GM23338 (cell line): ENCODE measurements at regions not wholly inside any gene's neighbourhood (a gene's known extent, or its start where the extent isn't known, plus 50 kb on each side); places are given as distances from the start of the nearest gene placed in this dataset.

ENCODE experiments used
- ATAC-seq: fragments of 200-7000 bp; cut with Tn5 transposase; 3 replicates; pipeline ENCODE4 v1.9.1; 2020
- DNase-seq: peaks from one replicate; pipeline ENCODE4 v3.0.0-alpha.2; 2015; ENCODE audit warnings: low spot score
- H2AFZ ChIP-seq: fragments of 200-600 bp; sonication (generic); 2 replicates; pipeline ENCODE4 v1.8.0; 2016; ENCODE audit warnings: antibody characterized with exemption, mild to moderate bottlenecking, moderate library complexity
- H3F3A ChIP-seq: fragments of 200-600 bp; sonication (generic); replicated peaks from 2 replicates; pipeline ENCODE4 v1.8.0; 2017; ENCODE audit warnings: antibody characterized with exemption, mixed run types, low read depth
- H3K27ac ChIP-seq: fragments of 200-600 bp; sonication (generic); 2 replicates; pipeline ENCODE4 v1.6.1; 2016; ENCODE audit warnings: low read depth
- H3K27me3 ChIP-seq: fragments of 200-600 bp; sonication (generic); 2 replicates; pipeline ENCODE4 v1.8.0; 2016; ENCODE audit warnings: mild to moderate bottlenecking, mixed run types, moderate library complexity; ENCODE audit not compliant: insufficient read depth
- H3K36me3 ChIP-seq: fragments of 200-600 bp; sonication (generic); 2 replicates; pipeline ENCODE4 v1.8.0; 2016; ENCODE audit warnings: mild to moderate bottlenecking; ENCODE audit not compliant: insufficient read depth
- H3K4me1 ChIP-seq: fragments of 200-600 bp; sonication (generic); 2 replicates; pipeline ENCODE4 v1.8.0; 2016; ENCODE audit warnings: mild to moderate bottlenecking, moderate library complexity; ENCODE audit not compliant: insufficient read depth
- H3K4me2 ChIP-seq: fragments of 200-600 bp; sonication (generic); 2 replicates; pipeline ENCODE4 v1.7.1; 2017; ENCODE audit warnings: mixed run types
- H3K4me3 ChIP-seq: fragments of 200-600 bp; sonication (generic); 2 replicates; pipeline ENCODE4 v1.6.1; 2016; ENCODE audit warnings: mixed run types
- H3K79me2 ChIP-seq: fragments of 200-600 bp; sonication (generic); replicated peaks from 2 replicates; pipeline ENCODE4 v1.8.0; 2017; ENCODE audit warnings: mild to moderate bottlenecking; ENCODE audit not compliant: insufficient read depth
- H3K9me2 ChIP-seq: fragments of 200-600 bp; sonication (generic); 2 replicates; pipeline ENCODE4 v1.8.0; 2017; ENCODE audit not compliant: insufficient read depth
- H4K20me1 ChIP-seq: fragments of 200-600 bp; sonication (generic); replicated peaks from 2 replicates; pipeline ENCODE4 v1.8.0; 2017; ENCODE audit warnings: mild to moderate bottlenecking; ENCODE audit not compliant: insufficient read depth
- H3K27ac Mint-ChIP-seq: 2 replicates; pipeline ENCODE4 v1.8.0; 2020; ENCODE audit warnings: inconsistent platforms, mild to moderate bottlenecking, moderate library complexity, mixed read lengths
- H3K27me3 Mint-ChIP-seq: 3 replicates; pipeline ENCODE4 v1.8.0; 2022; ENCODE audit warnings: low read depth, mild to moderate bottlenecking, moderate library complexity, mixed read lengths, inconsistent platforms; ENCODE audit not compliant: insufficient read depth, poor library complexity
- H3K36me3 Mint-ChIP-seq: 3 replicates; pipeline ENCODE4 v1.8.0; 2021; ENCODE audit warnings: low read depth, mild to moderate bottlenecking, inconsistent platforms, moderate library complexity, mixed read lengths
- H3K4me1 Mint-ChIP-seq: 3 replicates; pipeline ENCODE4 v1.8.0; 2020; ENCODE audit warnings: mild to moderate bottlenecking, inconsistent platforms, mixed read lengths
- H3K4me3 Mint-ChIP-seq: 3 replicates; pipeline ENCODE4 v1.8.0; 2021; ENCODE audit warnings: moderate library complexity, mild to moderate bottlenecking, inconsistent platforms, mixed read lengths
- H3K9me3 Mint-ChIP-seq: 3 replicates; pipeline ENCODE4 v1.8.0; 2020; ENCODE audit warnings: moderate library complexity, mild to moderate bottlenecking, inconsistent platforms, mixed read lengths
- CREB1 ChIP-seq: fragments of 250-450 bp; sonication (Bioruptor Pico); IDR thresholded peaks from 2 replicates; pipeline ENCODE4 v1.5.0; 2020; ENCODE audit warnings: low read depth, mild to moderate bottlenecking, moderate library complexity
- EZH2 ChIP-seq: fragments of 200-600 bp; sonication (generic); IDR thresholded peaks from one replicate; pipeline ENCODE4 v1.8.0; 2017; ENCODE audit warnings: antibody characterized with exemption, mild to moderate bottlenecking, low read depth; ENCODE audit not compliant: unreplicated experiment
- EZH2phosphoT487 ChIP-seq: fragments of 200-600 bp; sonication (generic); IDR thresholded peaks from one replicate; pipeline ENCODE4 v1.8.1; 2018; ENCODE audit warnings: antibody characterized with exemption; ENCODE audit not compliant: unreplicated experiment
- JUNB ChIP-seq: IDR thresholded peaks from one replicate; pipeline ENCODE4 v1.6.1; 2016; ENCODE audit warnings: antibody characterized with exemption; ENCODE audit not compliant: unreplicated experiment
- NANOG ChIP-seq: IDR thresholded peaks from 2 replicates; pipeline ENCODE4 v1.6.1; 2016; ENCODE audit warnings: antibody characterized with exemption, borderline replicate concordance
- POLR2AphosphoS5 ChIP-seq: IDR thresholded peaks from 2 replicates; pipeline ENCODE4 v1.6.1; 2016; ENCODE audit warnings: antibody characterized with exemption, low read depth
- STAT1 ChIP-seq: IDR thresholded peaks from one replicate; pipeline ENCODE4 v1.6.1; 2016; ENCODE audit warnings: antibody characterized with exemption; ENCODE audit not compliant: unreplicated experiment
- ZNF114 ChIP-seq: fragments of 250-450 bp; sonication (Bioruptor Pico); IDR thresholded peaks from 2 replicates; pipeline ENCODE4 v1.5.0; 2020; ENCODE audit warnings: mild to moderate bottlenecking, moderate library complexity
- ZNF331 ChIP-seq: fragments of 250-450 bp; sonication (Bioruptor Pico); IDR thresholded peaks from 2 replicates; pipeline ENCODE4 v1.5.0; 2020; ENCODE audit warnings: low read depth, mild to moderate bottlenecking, moderate library complexity
- TF ChIP-seq, protein P1 (sequence below), 2 experiments: fragments of 200-600 bp in 1 of 2; sonication (generic) in 1 of 2; conservative IDR thresholded peaks; 2 replicates each; pipeline versions ENCODE4 v1.5.1 to v1.6.1; 2016 to 2017; ENCODE audit warnings: antibody characterized with exemption in 2 of 2, low read depth in 2 of 2, mild to moderate bottlenecking in 2 of 2, moderate library complexity in 1 of 2
- TF ChIP-seq, protein P2 (sequence below): IDR thresholded peaks from 2 replicates; pipeline ENCODE4 v1.6.1; 2016; ENCODE audit warnings: antibody characterized with exemption
- TF ChIP-seq, protein P3 (sequence below): fragments of 250-450 bp; sonication (Bioruptor Pico); IDR thresholded peaks from 2 replicates; pipeline ENCODE4 v1.5.0; 2020; ENCODE audit warnings: mild to moderate bottlenecking, moderate library complexity
- TF ChIP-seq, protein P4 (sequence below): IDR thresholded peaks from one replicate; pipeline ENCODE4 v1.6.1; 2018; ENCODE audit warnings: antibody characterized with exemption; ENCODE audit not compliant: unreplicated experiment

DNA sequence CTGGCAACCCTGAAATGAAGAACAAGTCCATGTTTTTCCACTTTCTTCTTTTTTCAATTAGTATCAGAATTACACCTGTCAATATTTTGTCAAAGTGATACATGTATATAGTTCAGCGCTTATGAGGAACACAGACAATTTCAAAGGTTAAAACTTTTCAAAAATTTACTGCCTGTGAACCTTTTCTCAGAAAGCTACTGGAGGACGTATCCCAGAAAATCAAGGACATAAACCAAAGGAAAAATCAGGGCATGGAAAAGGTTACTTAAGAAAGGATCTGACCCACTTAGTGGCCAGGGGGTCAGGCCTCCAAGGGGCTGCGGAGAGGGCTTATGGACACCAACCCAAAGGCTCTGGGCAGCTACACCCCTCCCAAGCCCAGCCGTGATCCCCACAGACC lies 81.1 kb upstream of the ACTRT2 start:
- DNase-seq (no peak), ATAC-seq (no peak)
- TF ChIP-seq, protein P1, sequence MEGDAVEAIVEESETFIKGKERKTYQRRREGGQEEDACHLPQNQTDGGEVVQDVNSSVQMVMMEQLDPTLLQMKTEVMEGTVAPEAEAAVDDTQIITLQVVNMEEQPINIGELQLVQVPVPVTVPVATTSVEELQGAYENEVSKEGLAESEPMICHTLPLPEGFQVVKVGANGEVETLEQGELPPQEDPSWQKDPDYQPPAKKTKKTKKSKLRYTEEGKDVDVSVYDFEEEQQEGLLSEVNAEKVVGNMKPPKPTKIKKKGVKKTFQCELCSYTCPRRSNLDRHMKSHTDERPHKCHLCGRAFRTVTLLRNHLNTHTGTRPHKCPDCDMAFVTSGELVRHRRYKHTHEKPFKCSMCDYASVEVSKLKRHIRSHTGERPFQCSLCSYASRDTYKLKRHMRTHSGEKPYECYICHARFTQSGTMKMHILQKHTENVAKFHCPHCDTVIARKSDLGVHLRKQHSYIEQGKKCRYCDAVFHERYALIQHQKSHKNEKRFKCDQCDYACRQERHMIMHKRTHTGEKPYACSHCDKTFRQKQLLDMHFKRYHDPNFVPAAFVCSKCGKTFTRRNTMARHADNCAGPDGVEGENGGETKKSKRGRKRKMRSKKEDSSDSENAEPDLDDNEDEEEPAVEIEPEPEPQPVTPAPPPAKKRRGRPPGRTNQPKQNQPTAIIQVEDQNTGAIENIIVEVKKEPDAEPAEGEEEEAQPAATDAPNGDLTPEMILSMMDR (conservative IDR thresholded peaks at IDR 0.05; ENCODE audit: low read depth in 2 of 2) = no peak
- TF ChIP-seq STAT1 = no peak
- TF ChIP-seq ZNF114 (CRISPR knock-in tag) = no peak
- no peak for TF ChIP-seq NANOG
- TF ChIP-seq POLR2AphosphoS5 = no peak
- TF ChIP-seq ZNF331 (CRISPR knock-in tag) = no peak
- TF ChIP-seq, protein P2, sequence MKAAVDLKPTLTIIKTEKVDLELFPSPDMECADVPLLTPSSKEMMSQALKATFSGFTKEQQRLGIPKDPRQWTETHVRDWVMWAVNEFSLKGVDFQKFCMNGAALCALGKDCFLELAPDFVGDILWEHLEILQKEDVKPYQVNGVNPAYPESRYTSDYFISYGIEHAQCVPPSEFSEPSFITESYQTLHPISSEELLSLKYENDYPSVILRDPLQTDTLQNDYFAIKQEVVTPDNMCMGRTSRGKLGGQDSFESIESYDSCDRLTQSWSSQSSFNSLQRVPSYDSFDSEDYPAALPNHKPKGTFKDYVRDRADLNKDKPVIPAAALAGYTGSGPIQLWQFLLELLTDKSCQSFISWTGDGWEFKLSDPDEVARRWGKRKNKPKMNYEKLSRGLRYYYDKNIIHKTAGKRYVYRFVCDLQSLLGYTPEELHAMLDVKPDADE = no peak
- TF ChIP-seq, protein P3, sequence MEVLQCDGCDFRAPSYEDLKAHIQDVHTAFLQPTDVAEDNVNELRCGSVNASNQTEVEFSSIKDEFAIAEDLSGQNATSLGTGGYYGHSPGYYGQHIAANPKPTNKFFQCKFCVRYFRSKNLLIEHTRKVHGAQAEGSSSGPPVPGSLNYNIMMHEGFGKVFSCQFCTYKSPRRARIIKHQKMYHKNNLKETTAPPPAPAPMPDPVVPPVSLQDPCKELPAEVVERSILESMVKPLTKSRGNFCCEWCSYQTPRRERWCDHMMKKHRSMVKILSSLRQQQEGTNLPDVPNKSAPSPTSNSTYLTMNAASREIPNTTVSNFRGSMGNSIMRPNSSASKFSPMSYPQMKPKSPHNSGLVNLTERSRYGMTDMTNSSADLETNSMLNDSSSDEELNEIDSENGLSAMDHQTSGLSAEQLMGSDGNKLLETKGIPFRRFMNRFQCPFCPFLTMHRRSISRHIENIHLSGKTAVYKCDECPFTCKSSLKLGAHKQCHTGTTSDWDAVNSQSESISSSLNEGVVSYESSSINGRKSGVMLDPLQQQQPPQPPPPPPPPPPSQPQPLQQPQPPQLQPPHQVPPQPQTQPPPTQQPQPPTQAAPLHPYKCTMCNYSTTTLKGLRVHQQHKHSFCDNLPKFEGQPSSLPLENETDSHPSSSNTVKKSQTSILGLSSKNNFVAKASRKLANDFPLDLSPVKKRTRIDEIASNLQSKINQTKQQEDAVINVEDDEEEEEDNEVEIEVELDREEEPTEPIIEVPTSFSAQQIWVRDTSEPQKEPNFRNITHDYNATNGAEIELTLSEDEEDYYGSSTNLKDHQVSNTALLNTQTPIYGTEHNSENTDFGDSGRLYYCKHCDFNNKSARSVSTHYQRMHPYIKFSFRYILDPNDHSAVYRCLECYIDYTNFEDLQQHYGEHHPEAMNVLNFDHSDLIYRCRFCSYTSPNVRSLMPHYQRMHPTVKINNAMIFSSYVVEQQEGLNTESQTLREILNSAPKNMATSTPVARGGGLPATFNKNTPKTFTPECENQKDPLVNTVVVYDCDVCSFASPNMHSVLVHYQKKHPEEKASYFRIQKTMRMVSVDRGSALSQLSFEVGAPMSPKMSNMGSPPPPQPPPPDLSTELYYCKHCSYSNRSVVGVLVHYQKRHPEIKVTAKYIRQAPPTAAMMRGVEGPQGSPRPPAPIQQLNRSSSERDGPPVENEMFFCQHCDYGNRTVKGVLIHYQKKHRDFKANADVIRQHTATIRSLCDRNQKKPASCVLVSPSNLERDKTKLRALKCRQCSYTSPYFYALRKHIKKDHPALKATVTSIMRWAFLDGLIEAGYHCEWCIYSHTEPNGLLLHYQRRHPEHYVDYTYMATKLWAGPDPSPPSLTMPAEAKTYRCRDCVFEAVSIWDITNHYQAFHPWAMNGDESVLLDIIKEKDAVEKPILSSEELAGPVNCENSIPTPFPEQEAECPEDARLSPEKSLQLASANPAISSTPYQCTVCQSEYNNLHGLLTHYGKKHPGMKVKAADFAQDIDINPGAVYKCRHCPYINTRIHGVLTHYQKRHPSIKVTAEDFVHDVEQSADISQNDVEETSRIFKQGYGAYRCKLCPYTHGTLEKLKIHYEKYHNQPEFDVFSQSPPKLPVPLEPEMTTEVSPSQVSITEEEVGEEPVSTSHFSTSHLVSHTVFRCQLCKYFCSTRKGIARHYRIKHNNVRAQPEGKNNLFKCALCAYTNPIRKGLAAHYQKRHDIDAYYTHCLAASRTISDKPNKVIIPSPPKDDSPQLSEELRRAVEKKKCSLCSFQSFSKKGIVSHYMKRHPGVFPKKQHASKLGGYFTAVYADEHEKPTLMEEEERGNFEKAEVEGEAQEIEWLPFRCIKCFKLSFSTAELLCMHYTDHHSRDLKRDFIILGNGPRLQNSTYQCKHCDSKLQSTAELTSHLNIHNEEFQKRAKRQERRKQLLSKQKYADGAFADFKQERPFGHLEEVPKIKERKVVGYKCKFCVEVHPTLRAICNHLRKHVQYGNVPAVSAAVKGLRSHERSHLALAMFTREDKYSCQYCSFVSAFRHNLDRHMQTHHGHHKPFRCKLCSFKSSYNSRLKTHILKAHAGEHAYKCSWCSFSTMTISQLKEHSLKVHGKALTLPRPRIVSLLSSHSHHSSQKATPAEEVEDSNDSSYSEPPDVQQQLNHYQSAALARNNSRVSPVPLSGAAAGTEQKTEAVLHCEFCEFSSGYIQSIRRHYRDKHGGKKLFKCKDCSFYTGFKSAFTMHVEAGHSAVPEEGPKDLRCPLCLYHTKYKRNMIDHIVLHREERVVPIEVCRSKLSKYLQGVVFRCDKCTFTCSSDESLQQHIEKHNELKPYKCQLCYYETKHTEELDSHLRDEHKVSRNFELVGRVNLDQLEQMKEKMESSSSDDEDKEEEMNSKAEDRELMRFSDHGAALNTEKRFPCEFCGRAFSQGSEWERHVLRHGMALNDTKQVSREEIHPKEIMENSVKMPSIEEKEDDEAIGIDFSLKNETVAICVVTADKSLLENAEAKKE (CRISPR knock-in tag) = no peak
- TF ChIP-seq, protein P4, sequence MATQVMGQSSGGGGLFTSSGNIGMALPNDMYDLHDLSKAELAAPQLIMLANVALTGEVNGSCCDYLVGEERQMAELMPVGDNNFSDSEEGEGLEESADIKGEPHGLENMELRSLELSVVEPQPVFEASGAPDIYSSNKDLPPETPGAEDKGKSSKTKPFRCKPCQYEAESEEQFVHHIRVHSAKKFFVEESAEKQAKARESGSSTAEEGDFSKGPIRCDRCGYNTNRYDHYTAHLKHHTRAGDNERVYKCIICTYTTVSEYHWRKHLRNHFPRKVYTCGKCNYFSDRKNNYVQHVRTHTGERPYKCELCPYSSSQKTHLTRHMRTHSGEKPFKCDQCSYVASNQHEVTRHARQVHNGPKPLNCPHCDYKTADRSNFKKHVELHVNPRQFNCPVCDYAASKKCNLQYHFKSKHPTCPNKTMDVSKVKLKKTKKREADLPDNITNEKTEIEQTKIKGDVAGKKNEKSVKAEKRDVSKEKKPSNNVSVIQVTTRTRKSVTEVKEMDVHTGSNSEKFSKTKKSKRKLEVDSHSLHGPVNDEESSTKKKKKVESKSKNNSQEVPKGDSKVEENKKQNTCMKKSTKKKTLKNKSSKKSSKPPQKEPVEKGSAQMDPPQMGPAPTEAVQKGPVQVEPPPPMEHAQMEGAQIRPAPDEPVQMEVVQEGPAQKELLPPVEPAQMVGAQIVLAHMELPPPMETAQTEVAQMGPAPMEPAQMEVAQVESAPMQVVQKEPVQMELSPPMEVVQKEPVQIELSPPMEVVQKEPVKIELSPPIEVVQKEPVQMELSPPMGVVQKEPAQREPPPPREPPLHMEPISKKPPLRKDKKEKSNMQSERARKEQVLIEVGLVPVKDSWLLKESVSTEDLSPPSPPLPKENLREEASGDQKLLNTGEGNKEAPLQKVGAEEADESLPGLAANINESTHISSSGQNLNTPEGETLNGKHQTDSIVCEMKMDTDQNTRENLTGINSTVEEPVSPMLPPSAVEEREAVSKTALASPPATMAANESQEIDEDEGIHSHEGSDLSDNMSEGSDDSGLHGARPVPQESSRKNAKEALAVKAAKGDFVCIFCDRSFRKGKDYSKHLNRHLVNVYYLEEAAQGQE = no peak
- TF ChIP-seq EZH2phosphoT487 = no peak
- TF ChIP-seq CREB1 (CRISPR knock-in tag) = no peak
- no peak for TF ChIP-seq JUNB
- no peak for TF ChIP-seq EZH2
- Histone ChIP-seq H3K9me2 (no peaks in the 10 kb centered on the region), H3K27me3 (no peaks in the 10 kb centered on the region), H3K4me3 (no peak overlapping the region), H3K4me2 (no peak overlapping the region), H3K36me3 (no peaks in the 10 kb centered on the region; the same call in 1 of the 2 replicates), H3K27ac (no peak overlapping the region), H4K20me1 (no peaks in the 10 kb centered on the region), H3K4me1 (no peaks in the 10 kb centered on the region), H3K79me2 (no peaks in the 10 kb centered on the region), H2AFZ (no peak overlapping the region), H3F3A (0 out of 2 replicates have a peak, but pooled peaks cover 3% of the 10 kb centered on the region)
- peaks cover 72% of the 10 kb centered on the region for H3K9me3 Mint-ChIP-seq
- H3K27ac Mint-ChIP-seq = no peak overlapping the region
- peaks cover 5% of the 10 kb centered on the region for H3K27me3 Mint-ChIP-seq
- no peak overlapping the region for H3K4me3 Mint-ChIP-seq
- H3K36me3 Mint-ChIP-seq = peaks cover 14% of the 10 kb centered on the region; the same call in 2 of the 3 replicates
- no peaks in the 10 kb centered on the region; the same call in 2 of the 3 replicates for H3K4me1 Mint-ChIP-seq
